ENCODE measurements at regions not wholly inside any gene's neighbourhood (a gene's known extent, or its start where the extent isn't known, plus 50 kb on each side); places are given as distances from the start of the nearest gene placed in this dataset.

- DNase-seq (ENCODE audit: extremely low spot score), result no peak
- CTCF ChIA-PET, result interaction anchor here (1.1 to 2.5 kb wide), 2 partner anchors 9 to 15 kb away, joined by 3 to 11 read pairs; no protein-coding TSS in a partner anchor
- TF ChIP-seq, protein P1, sequence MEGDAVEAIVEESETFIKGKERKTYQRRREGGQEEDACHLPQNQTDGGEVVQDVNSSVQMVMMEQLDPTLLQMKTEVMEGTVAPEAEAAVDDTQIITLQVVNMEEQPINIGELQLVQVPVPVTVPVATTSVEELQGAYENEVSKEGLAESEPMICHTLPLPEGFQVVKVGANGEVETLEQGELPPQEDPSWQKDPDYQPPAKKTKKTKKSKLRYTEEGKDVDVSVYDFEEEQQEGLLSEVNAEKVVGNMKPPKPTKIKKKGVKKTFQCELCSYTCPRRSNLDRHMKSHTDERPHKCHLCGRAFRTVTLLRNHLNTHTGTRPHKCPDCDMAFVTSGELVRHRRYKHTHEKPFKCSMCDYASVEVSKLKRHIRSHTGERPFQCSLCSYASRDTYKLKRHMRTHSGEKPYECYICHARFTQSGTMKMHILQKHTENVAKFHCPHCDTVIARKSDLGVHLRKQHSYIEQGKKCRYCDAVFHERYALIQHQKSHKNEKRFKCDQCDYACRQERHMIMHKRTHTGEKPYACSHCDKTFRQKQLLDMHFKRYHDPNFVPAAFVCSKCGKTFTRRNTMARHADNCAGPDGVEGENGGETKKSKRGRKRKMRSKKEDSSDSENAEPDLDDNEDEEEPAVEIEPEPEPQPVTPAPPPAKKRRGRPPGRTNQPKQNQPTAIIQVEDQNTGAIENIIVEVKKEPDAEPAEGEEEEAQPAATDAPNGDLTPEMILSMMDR (IDR thresholded peaks at IDR 0.05; ENCODE audit: control extremely low read depth, extremely low read depth, low read depth, missing control alignments), result no peak
- POLR2A ChIA-PET, result no interaction called here
Measured at GRCh38 chr2:7189106-7189505, 271.9 kb downstream of the RNF144A start.

- ChIA-PET CTCF (interaction anchor here (0.9 to 2.5 kb wide), 2 partner anchors 11 to 14 kb away, joined by 4 to 11 read pairs; no protein-coding TSS in a partner anchor), POLR2A (no interaction called here)
- no peak for DNase-seq (ENCODE audit: extremely low spot score)
- TF ChIP-seq, protein P1 (IDR thresholded peaks at IDR 0.05; ENCODE audit: control extremely low read depth, extremely low read depth, low read depth, missing control alignments), result no peak
Measured at GRCh38 chr2:7190587-7191324, 273.5 kb downstream of the RNF144A start.

DNA sequence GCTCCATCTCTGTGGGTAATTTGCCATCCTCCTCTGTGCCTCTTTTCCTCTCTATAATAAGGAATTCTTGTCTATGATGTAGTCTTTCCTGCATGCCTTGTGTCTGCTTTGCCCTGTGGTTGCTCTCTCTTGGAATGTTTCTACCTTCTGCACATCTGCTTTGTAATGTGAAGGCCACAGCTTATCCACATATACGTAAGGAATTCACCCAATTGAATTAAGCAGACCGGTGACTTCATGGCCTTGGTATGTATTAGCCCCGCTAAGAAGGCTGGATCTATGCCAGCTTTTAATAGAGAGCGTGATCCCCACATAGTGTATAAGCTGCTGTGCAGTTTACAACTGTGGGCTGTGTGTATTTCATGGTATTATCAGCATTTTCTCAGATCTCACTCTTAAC, 274.7 kb downstream of the RNF144A start:
- no peak for DNase-seq (ENCODE audit: extremely low spot score)
- POLR2A ChIA-PET, result no interaction called here
- CTCF ChIA-PET, result interaction anchor here (0.9 to 2.5 kb wide), 2 partner anchors 10 to 12 kb away, joined by 4 to 11 read pairs; no protein-coding TSS in a partner anchor
- TF ChIP-seq, protein P1 (IDR thresholded peaks at IDR 0.05; ENCODE audit: control extremely low read depth, extremely low read depth, low read depth, missing control alignments), result no peak

DNA sequence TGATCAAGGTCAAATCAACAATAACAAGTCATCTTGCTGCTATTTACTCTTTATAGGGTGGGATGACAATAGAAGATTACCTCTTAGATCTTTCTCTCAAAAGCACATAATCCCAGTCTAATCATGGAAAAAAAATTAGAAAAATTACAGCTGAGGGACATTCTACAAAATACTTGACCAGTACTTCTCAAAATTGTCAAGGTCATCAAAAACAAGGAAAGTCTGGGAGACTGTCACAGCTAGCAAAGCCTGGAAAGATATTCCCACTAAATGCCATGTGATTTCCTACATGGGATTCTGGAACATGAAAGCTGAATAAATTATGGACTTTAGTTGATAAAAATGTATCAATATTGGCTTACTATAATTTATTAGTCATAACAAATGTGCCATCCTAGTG, 276.2 kb downstream of the RNF144A start:
- POLR2A ChIA-PET, result no interaction called here
- TF ChIP-seq, protein P1 (IDR thresholded peaks at IDR 0.05; ENCODE audit: control extremely low read depth, extremely low read depth, low read depth, missing control alignments), result no peak
- CTCF ChIA-PET, result no interaction called here
- no peak for DNase-seq (ENCODE audit: extremely low spot score)

DNA sequence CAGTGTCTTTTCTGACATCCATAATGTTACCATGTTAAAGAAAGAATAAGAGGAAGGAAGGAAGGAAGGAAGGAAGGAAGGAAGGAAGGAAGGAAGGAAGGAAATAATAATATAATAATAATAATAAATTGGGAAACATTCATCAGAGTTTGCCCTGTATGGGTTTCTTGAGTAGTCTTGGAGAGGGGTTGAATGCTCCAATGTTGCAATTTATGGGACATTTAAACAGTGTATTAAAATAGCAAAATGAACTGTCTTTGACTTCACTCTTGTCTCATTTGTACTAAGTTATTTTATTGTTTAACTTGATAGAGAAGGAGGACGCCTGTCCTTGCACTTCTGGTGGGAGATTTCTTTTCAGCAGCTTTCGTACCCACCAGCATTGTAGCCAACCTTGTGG, 277.7 kb downstream of the RNF144A start:
- no peak for DNase-seq (ENCODE audit: extremely low spot score)
- TF ChIP-seq, protein P1 (IDR thresholded peaks at IDR 0.05; ENCODE audit: control extremely low read depth, extremely low read depth, low read depth, missing control alignments), result no peak
- POLR2A ChIA-PET, result no interaction called here
- CTCF ChIA-PET, result no interaction called here

GRCh38 chr2:7196883-7197282, 279.7 kb downstream of the RNF144A start:
- ChIA-PET POLR2A (no interaction called here), CTCF (interaction anchor here (1.1 kb wide), 1 partner anchor 9 kb away, joined by 3 read pairs; no protein-coding TSS in a partner anchor)
- no peak for DNase-seq (ENCODE audit: extremely low spot score)

More at GRCh38 chr2:7196883-7197282, 279.7 kb downstream of the RNF144A start:
- TF ChIP-seq, protein P1 (IDR thresholded peaks at IDR 0.05; ENCODE audit: control extremely low read depth, extremely low read depth, low read depth, missing control alignments), result no peak
